ENCODE measurements at regions not wholly inside any gene's neighbourhood (a gene's known extent, or its start where the extent isn't known, plus 50 kb on each side); places are given as distances from the start of the nearest gene placed in this dataset.

DNA sequence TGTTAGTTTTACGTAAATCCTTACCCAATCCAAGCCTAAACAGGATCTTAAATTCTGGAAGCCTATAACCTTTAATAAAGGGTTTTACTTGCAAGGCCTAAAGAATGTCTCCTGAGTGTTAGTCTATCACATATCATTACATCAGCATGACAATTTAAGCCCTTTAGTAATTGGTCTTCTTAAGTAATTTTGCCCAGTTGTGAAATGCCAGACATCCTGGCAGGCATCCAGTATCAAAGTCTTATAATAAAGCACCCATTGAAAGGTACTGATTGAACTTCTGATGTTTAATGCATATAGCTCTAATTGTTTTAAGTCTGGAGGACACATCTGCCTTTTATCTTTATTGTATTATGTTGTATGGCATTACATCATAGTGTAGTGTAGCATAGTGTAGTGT is 1078.9 kb downstream of the SLITRK1 start:
- TF ChIP-seq, protein P1, sequence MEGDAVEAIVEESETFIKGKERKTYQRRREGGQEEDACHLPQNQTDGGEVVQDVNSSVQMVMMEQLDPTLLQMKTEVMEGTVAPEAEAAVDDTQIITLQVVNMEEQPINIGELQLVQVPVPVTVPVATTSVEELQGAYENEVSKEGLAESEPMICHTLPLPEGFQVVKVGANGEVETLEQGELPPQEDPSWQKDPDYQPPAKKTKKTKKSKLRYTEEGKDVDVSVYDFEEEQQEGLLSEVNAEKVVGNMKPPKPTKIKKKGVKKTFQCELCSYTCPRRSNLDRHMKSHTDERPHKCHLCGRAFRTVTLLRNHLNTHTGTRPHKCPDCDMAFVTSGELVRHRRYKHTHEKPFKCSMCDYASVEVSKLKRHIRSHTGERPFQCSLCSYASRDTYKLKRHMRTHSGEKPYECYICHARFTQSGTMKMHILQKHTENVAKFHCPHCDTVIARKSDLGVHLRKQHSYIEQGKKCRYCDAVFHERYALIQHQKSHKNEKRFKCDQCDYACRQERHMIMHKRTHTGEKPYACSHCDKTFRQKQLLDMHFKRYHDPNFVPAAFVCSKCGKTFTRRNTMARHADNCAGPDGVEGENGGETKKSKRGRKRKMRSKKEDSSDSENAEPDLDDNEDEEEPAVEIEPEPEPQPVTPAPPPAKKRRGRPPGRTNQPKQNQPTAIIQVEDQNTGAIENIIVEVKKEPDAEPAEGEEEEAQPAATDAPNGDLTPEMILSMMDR (IDR thresholded peaks at IDR 0.05; ENCODE audit: low read depth, low read length, missing input control) = no peak
- TF ChIP-seq, protein P2, sequence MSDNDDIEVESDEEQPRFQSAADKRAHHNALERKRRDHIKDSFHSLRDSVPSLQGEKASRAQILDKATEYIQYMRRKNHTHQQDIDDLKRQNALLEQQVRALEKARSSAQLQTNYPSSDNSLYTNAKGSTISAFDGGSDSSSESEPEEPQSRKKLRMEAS (IDR thresholded peaks at IDR 0.05) = no peak
- TF ChIP-seq RXRA (IDR thresholded peaks at IDR 0.05) (no peak), EGR1 (IDR thresholded peaks at IDR 0.05; ENCODE audit: low read depth in 2 of 2) (no peak), YY1 (IDR thresholded peaks at IDR 0.05) (no peak), RAD21 (IDR thresholded peaks at IDR 0.05) (no peak), TAF1 (conservative IDR thresholded peaks at IDR 0.05) (no peak), GABPA (IDR thresholded peaks at IDR 0.05 in 1 of 2, conservative IDR thresholded peaks at IDR 0.05 in 1 of 2) (no peak), JUND (IDR thresholded peaks at IDR 0.05) (no peak), SP1 (IDR thresholded peaks at IDR 0.05) (no peak)
- TF ChIP-seq, protein P3, sequence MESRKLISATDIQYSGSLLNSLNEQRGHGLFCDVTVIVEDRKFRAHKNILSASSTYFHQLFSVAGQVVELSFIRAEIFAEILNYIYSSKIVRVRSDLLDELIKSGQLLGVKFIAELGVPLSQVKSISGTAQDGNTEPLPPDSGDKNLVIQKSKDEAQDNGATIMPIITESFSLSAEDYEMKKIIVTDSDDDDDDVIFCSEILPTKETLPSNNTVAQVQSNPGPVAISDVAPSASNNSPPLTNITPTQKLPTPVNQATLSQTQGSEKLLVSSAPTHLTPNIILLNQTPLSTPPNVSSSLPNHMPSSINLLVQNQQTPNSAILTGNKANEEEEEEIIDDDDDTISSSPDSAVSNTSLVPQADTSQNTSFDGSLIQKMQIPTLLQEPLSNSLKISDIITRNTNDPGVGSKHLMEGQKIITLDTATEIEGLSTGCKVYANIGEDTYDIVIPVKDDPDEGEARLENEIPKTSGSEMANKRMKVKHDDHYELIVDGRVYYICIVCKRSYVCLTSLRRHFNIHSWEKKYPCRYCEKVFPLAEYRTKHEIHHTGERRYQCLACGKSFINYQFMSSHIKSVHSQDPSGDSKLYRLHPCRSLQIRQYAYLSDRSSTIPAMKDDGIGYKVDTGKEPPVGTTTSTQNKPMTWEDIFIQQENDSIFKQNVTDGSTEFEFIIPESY (IDR thresholded peaks at IDR 0.05) = no peak
- TF ChIP-seq, protein P4, sequence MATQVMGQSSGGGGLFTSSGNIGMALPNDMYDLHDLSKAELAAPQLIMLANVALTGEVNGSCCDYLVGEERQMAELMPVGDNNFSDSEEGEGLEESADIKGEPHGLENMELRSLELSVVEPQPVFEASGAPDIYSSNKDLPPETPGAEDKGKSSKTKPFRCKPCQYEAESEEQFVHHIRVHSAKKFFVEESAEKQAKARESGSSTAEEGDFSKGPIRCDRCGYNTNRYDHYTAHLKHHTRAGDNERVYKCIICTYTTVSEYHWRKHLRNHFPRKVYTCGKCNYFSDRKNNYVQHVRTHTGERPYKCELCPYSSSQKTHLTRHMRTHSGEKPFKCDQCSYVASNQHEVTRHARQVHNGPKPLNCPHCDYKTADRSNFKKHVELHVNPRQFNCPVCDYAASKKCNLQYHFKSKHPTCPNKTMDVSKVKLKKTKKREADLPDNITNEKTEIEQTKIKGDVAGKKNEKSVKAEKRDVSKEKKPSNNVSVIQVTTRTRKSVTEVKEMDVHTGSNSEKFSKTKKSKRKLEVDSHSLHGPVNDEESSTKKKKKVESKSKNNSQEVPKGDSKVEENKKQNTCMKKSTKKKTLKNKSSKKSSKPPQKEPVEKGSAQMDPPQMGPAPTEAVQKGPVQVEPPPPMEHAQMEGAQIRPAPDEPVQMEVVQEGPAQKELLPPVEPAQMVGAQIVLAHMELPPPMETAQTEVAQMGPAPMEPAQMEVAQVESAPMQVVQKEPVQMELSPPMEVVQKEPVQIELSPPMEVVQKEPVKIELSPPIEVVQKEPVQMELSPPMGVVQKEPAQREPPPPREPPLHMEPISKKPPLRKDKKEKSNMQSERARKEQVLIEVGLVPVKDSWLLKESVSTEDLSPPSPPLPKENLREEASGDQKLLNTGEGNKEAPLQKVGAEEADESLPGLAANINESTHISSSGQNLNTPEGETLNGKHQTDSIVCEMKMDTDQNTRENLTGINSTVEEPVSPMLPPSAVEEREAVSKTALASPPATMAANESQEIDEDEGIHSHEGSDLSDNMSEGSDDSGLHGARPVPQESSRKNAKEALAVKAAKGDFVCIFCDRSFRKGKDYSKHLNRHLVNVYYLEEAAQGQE (IDR thresholded peaks at IDR 0.05) = no peak
- TF ChIP-seq, protein P5, sequence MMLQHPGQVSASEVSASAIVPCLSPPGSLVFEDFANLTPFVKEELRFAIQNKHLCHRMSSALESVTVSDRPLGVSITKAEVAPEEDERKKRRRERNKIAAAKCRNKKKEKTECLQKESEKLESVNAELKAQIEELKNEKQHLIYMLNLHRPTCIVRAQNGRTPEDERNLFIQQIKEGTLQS (IDR thresholded peaks at IDR 0.05) = no peak
